GM19099 (cell line): ENCODE measurements at regions not wholly inside any gene's neighbourhood (a gene's known extent, or its start where the extent isn't known, plus 50 kb on each side); places are given as distances from the start of the nearest gene placed in this dataset.

ENCODE experiments used
- POLR2A ChIP-seq: IDR thresholded peaks from 3 replicates; pipeline ENCODE4 v1.6.1; 2011; ENCODE audit warnings: low read depth; ENCODE audit not compliant: insufficient read length; ENCODE audit errors: extremely low read depth

GRCh38 chr5:74251141-74252035 is 389.1 kb downstream of the ENC1 start:
- TF ChIP-seq POLR2A: no peak

GRCh38 chr5:74250304-74251102 is 390.0 kb downstream of the ENC1 start:
- TF ChIP-seq POLR2A: no peak

- TF ChIP-seq POLR2A: no peak
Measured at GRCh38 chr5:74248576-74248975, 392.0 kb downstream of the ENC1 start.

GRCh38 chr5:74244406-74244805 is 396.1 kb downstream of the ENC1 start:
- TF ChIP-seq POLR2A: no peak

- no peak for TF ChIP-seq POLR2A
Measured at GRCh38 chr5:74243634-74244033, 396.9 kb downstream of the ENC1 start.

- no peak for TF ChIP-seq POLR2A
Measured at GRCh38 chr5:74242516-74242915, 398.0 kb downstream of the ENC1 start.

GRCh38 chr5:74241751-74242140 is 398.8 kb downstream of the ENC1 start:
- no peak for TF ChIP-seq POLR2A

- no peak for TF ChIP-seq POLR2A
Measured at GRCh38 chr5:74240783-74241750, 399.5 kb downstream of the ENC1 start.

GRCh38 chr5:74239261-74239660 is 401.3 kb downstream of the ENC1 start:
- no peak for TF ChIP-seq POLR2A

- TF ChIP-seq POLR2A: no peak
Measured at GRCh38 chr5:74237571-74238145, 402.9 kb downstream of the ENC1 start.

GRCh38 chr5:74235552-74235951 is 405.0 kb downstream of the ENC1 start:
- no peak for TF ChIP-seq POLR2A

- TF ChIP-seq POLR2A: no peak
Measured at GRCh38 chr5:74233571-74233970, 407.0 kb downstream of the ENC1 start.

GRCh38 chr5:74233091-74233490 is 407.4 kb downstream of the ENC1 start:
- no peak for TF ChIP-seq POLR2A

- TF ChIP-seq POLR2A: no peak
Measured at GRCh38 chr5:74232276-74232675, 408.3 kb downstream of the ENC1 start.
